Activated CD4-positive, alpha-beta T cell treated with anti-CD3 and anti-CD28 coated beads, Interleukin-2, amount 10 ng/mL, durations not matched to agents 7 days and 5 days (primary cell): ENCODE measurements at regions not wholly inside any gene's neighbourhood (a gene's known extent, or its start where the extent isn't known, plus 50 kb on each side); places are given as distances from the start of the nearest gene placed in this dataset.
"Not testable (repeated sequence)": the region's sequence is repeated elsewhere in the genome, so short reads cannot be mapped to it uniquely, and the experiment has no call there.

Source experiments
- CTCF ChIA-PET: fragments of 350-600 bp; sonication (Branson Sonifier 250); formaldehyde crosslinking; loops from one replicate; lab custom pipeline; 2021; ENCODE audit warnings: antibody characterized with exemption; lab: Charles Lee
- POLR2A ChIA-PET: fragments of 350-600 bp; sonication (Branson Sonifier 250); formaldehyde crosslinking; loops from one replicate; lab custom pipeline; 2021; ENCODE audit warnings: antibody characterized with exemption; lab: Charles Lee
- DNase-seq: peaks from one replicate; pipeline ENCODE4 v3.0.0-alpha.2; 2020
- H3K27ac Mint-ChIP-seq: one replicate; pipeline ENCODE4 v1.8.0; 2021; ENCODE audit warnings: mild to moderate bottlenecking, moderate library complexity, mixed read lengths
- H3K27me3 Mint-ChIP-seq: one replicate; pipeline ENCODE4 v1.8.0; 2021; ENCODE audit warnings: mixed read lengths
- H3K36me3 Mint-ChIP-seq: one replicate; pipeline ENCODE4 v1.8.0; 2021; ENCODE audit warnings: low read depth, mixed read lengths
- H3K4me1 Mint-ChIP-seq: one replicate; pipeline ENCODE4 v1.8.0; 2021; ENCODE audit warnings: mixed read lengths
- H3K4me3 Mint-ChIP-seq: one replicate; pipeline ENCODE4 v1.8.0; 2021; ENCODE audit warnings: mild to moderate bottlenecking, moderate library complexity, mixed read lengths
- H3K9me3 Mint-ChIP-seq: one replicate; pipeline ENCODE4 v1.8.0; 2021; ENCODE audit warnings: mixed read lengths

- no peaks in the 10 kb centered on the region for H3K4me1 Mint-ChIP-seq
These were observed 55.2 kb downstream of the RTL3 start for GRCh38 chrX:78603908-78604307.

DNA sequence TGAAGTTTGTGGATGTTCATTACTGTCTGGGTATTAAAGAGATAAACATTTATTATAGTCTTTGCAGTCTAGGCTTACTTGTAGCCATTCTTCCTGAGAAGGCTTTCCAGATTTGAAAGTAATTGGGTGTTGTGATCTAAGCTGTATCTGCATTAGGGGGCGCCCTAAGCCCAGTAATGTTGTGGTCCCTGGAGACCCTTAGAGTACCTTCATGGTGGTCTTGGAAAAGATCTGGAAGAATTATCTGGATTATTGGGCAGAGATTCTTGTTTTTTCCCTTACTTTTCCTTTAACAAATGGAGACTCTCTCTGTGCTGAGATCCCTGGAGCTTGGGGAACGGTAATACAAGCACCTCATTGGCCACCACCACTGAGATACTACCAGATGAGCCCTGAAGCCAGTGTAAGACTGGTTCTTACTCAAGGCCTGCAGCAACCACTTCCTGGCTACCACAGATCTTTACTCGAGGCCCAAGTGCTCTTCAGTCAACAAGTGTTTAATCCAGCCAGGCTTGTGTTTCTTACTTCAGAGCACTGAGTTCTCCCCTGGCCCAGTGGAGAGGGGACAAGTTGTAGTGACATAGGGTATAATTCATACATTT, 63.1 kb downstream of the RTL3 start:
- peaks cover 7% of the 10 kb centered on the region for H3K4me1 Mint-ChIP-seq
- H3K9me3 Mint-ChIP-seq, result peaks cover 11% of the 10 kb centered on the region
- POLR2A ChIA-PET, result no interaction called here
- H3K36me3 Mint-ChIP-seq, result peaks cover 2% of the 10 kb centered on the region
- H3K27ac Mint-ChIP-seq, result no peak overlapping the region
- CTCF ChIA-PET, result no interaction called here
- no peak overlapping the region for H3K4me3 Mint-ChIP-seq
- H3K27me3 Mint-ChIP-seq, result no peaks in the 10 kb centered on the region
- no peak for DNase-seq

More at GRCh38 chrX:78603908-78604307, 55.2 kb downstream of the RTL3 start:
- no peak overlapping the region for H3K27ac Mint-ChIP-seq
- H3K27me3 Mint-ChIP-seq, result no peaks in the 10 kb centered on the region
- no peak for DNase-seq
- peaks cover 5% of the 10 kb centered on the region for H3K9me3 Mint-ChIP-seq
- H3K4me3 Mint-ChIP-seq, result no peak overlapping the region
- H3K36me3 Mint-ChIP-seq, result no peaks in the 10 kb centered on the region
- CTCF ChIA-PET, result no interaction called here
- POLR2A ChIA-PET, result no interaction called here

GRCh38 chrX:78593701-78594100, 65.4 kb downstream of the RTL3 start:
- Mint-ChIP-seq H3K4me3 (no peak overlapping the region), H3K36me3 (peaks cover 2% of the 10 kb centered on the region), H3K4me1 (peaks cover 7% of the 10 kb centered on the region), H3K27ac (no peak overlapping the region), H3K9me3 (peaks cover 8% of the 10 kb centered on the region), H3K27me3 (no peaks in the 10 kb centered on the region)
- DNase-seq, result no peak
- ChIA-PET CTCF (no interaction called here), POLR2A (no interaction called here)

DNA sequence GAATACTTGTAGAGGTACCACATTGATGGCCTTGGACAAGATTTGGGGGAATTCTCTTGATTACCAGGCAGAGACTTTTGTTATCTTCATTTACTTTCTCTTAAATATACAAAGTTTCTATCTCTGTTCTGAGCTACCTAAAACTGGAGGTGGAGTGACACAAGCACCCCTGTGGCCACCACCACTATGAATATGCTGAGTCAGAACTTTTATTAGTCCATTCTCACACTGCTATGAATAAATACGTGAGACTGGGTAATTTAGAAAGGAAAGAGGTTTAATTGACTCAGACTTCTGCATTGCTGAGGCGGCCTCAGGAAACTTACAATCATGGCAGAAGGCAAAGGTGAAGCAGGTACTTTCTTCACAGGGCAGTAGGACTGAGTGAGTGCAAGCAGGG, 67.1 kb downstream of the RTL3 start:
- H3K4me3 Mint-ChIP-seq, result no peak overlapping the region
- no peak overlapping the region for H3K27ac Mint-ChIP-seq
- ChIA-PET POLR2A (no interaction called here), CTCF (no interaction called here)
- no peaks in the 10 kb centered on the region for H3K27me3 Mint-ChIP-seq
- DNase-seq, result no peak
- peaks cover 7% of the 10 kb centered on the region for H3K4me1 Mint-ChIP-seq
- H3K36me3 Mint-ChIP-seq, result peaks cover 2% of the 10 kb centered on the region
- H3K9me3 Mint-ChIP-seq, result peaks cover 11% of the 10 kb centered on the region

- Mint-ChIP-seq H3K4me1 (peaks cover 9% of the 10 kb centered on the region), H3K4me3 (no peak overlapping the region), H3K36me3 (no peaks in the 10 kb centered on the region), H3K27me3 (no peaks in the 10 kb centered on the region), H3K9me3 (no peaks in the 10 kb centered on the region), H3K27ac (no peak overlapping the region)
- ChIA-PET CTCF (no interaction called here), POLR2A (no interaction called here)
- no peak for DNase-seq
These were observed 84.8 kb downstream of the RTL3 start for GRCh38 chrX:78574306-78574705.

GRCh38 chrX:78573630-78574029, 85.5 kb downstream of the RTL3 start:
- ChIA-PET CTCF (no interaction called here), POLR2A (no interaction called here)
- Mint-ChIP-seq H3K27ac (no peak overlapping the region), H3K36me3 (no peaks in the 10 kb centered on the region), H3K27me3 (no peaks in the 10 kb centered on the region), H3K9me3 (no peaks in the 10 kb centered on the region), H3K4me3 (no peak overlapping the region), H3K4me1 (peaks cover 9% of the 10 kb centered on the region)
- no peak for DNase-seq

DNA sequence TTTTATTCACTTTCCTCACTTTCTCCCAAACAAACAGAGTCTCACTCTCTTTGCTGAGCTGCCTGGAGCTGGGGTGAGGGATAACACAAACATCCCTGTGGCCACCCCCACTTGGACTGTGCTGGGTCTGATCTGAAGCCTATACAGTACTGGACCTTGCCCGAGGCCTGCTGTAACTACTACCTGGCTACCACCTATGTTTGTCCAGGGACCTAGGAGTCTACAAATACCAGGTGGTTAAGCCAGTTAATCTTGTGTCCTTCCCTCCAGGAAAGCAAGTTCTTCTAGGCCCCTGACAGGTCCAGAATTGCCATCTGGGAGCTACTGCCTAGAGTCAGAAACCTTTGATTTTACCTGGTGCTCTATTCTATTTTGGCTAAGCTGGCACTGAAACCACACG, 87.3 kb downstream of the RTL3 start:
- POLR2A ChIA-PET, result no interaction called here

GRCh38 chrX:78555401-78555980, 103.6 kb downstream of the RTL3 start:
- no peaks in the 10 kb centered on the region for H3K27me3 Mint-ChIP-seq
- CTCF ChIA-PET, result interaction anchor here (0.6 to 1.0 kb wide), 2 partner anchors 731 to 887 kb away, joined by 4 read pairs; no protein-coding TSS in a partner anchor
- no peak overlapping the region for H3K4me3 Mint-ChIP-seq
- no peak for DNase-seq
- no peaks in the 10 kb centered on the region for H3K4me1 Mint-ChIP-seq
- no peaks in the 10 kb centered on the region for H3K36me3 Mint-ChIP-seq
- POLR2A ChIA-PET, result no interaction called here
- H3K9me3 Mint-ChIP-seq, result peaks cover 4% of the 10 kb centered on the region
- no peak overlapping the region for H3K27ac Mint-ChIP-seq

More for the DNA sequence above, 87.3 kb downstream of the RTL3 start:
- CTCF ChIA-PET, result no interaction called here
- DNase-seq, result no peak
- Mint-ChIP-seq H3K27ac (no peak overlapping the region), H3K36me3 (peaks cover 2% of the 10 kb centered on the region), H3K4me1 (peaks cover 9% of the 10 kb centered on the region), H3K9me3 (no peaks in the 10 kb centered on the region), H3K4me3 (no peak overlapping the region), H3K27me3 (no peaks in the 10 kb centered on the region)

- H3K9me3 Mint-ChIP-seq, H3K27me3 Mint-ChIP-seq, H3K36me3 Mint-ChIP-seq, CTCF ChIA-PET, POLR2A ChIA-PET, H3K27ac Mint-ChIP-seq, H3K4me3 Mint-ChIP-seq, DNase-seq, H3K4me1 Mint-ChIP-seq: not testable (repeated sequence)
These were observed 106.5 kb downstream of the RTL3 start for GRCh38 chrX:78552628-78553027.

- Mint-ChIP-seq H3K27ac (no peak overlapping the region), H3K9me3 (peaks cover 13% of the 10 kb centered on the region), H3K36me3 (peaks cover 5% of the 10 kb centered on the region), H3K4me3 (no peak overlapping the region), H3K27me3 (no peaks in the 10 kb centered on the region), H3K4me1 (no peaks in the 10 kb centered on the region)
- DNase-seq, result no peak
- CTCF ChIA-PET, result no interaction called here
- POLR2A ChIA-PET, result no interaction called here
These were observed 111.1 kb downstream of the RTL3 start for GRCh38 chrX:78548012-78548411.

DNA sequence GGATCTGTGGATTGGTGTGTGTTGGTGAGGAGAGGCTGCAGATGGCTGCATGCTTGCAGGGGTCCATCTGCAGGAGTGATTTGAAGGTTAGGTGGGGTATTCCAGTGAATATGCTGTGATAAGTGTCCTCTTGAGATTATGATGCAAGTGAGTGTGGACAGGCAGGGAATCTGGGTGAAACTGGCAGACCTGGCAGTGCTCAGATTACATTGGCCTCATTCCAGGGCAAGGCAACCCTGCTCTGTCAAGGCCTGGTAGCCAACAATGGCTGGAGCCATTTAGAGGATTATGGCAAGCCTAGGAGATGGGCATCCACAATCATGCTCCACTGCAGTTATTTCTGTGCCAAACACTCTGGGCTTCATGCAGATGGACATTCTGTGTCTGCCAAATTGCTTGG, 113.9 kb downstream of the RTL3 start:
- no peaks in the 10 kb centered on the region for H3K27me3 Mint-ChIP-seq
- peaks cover 22% of the 10 kb centered on the region for H3K9me3 Mint-ChIP-seq
- CTCF ChIA-PET, result no interaction called here
- H3K27ac Mint-ChIP-seq, result no peak overlapping the region
- H3K4me3 Mint-ChIP-seq, result no peak overlapping the region
- POLR2A ChIA-PET, result no interaction called here
- H3K4me1 Mint-ChIP-seq, result no peaks in the 10 kb centered on the region
- DNase-seq, result no peak
- H3K36me3 Mint-ChIP-seq, result peaks cover 13% of the 10 kb centered on the region

DNA sequence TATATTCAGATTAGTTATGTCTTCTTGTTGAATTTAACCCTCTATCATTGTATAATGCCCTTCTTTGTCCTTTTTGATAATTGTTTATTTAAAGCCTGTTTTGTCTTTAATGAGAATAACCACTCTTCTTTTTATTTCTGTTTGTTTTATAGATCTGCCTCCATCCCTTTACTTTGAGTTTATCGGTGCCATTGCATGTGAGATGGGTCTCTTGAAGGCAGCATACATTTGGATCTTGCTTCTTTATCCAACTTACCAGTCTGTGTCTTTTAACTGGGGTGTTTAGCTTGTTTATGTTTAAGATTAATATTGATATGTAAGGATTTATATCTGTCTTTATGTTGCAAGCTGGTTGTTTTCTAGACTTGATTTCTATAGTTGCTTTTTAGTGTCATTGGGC, 115.8 kb downstream of the RTL3 start:
- DNase-seq, result no peak
- ChIA-PET CTCF (no interaction called here), POLR2A (no interaction called here)
- no peak overlapping the region for H3K4me3 Mint-ChIP-seq
- H3K4me1 Mint-ChIP-seq, result no peaks in the 10 kb centered on the region
- no peak overlapping the region for H3K27ac Mint-ChIP-seq
- H3K27me3 Mint-ChIP-seq, result no peaks in the 10 kb centered on the region
- peaks cover 19% of the 10 kb centered on the region for H3K36me3 Mint-ChIP-seq
- H3K9me3 Mint-ChIP-seq, result peaks cover 25% of the 10 kb centered on the region

- H3K27ac Mint-ChIP-seq, result no peak overlapping the region
- H3K27me3 Mint-ChIP-seq, result no peaks in the 10 kb centered on the region
- no peak for DNase-seq
- no peak overlapping the region for H3K4me3 Mint-ChIP-seq
- ChIA-PET POLR2A (no interaction called here), CTCF (no interaction called here)
- H3K4me1 Mint-ChIP-seq, result no peaks in the 10 kb centered on the region
- H3K9me3 Mint-ChIP-seq, result peaks cover 28% of the 10 kb centered on the region
- H3K36me3 Mint-ChIP-seq, result peaks cover 18% of the 10 kb centered on the region
These were observed 119.0 kb downstream of the RTL3 start for GRCh38 chrX:78540171-78540570.

- POLR2A ChIA-PET, result no interaction called here
- CTCF ChIA-PET, result no interaction called here
These were observed 124.9 kb downstream of the RTL3 start for GRCh38 chrX:78534221-78534620.

More at GRCh38 chrX:78534221-78534620, 124.9 kb downstream of the RTL3 start:
- H3K27me3 Mint-ChIP-seq, result no peaks in the 10 kb centered on the region
- H3K27ac Mint-ChIP-seq, result no peak overlapping the region
- peaks cover 8% of the 10 kb centered on the region for H3K4me1 Mint-ChIP-seq
- no peaks in the 10 kb centered on the region for H3K36me3 Mint-ChIP-seq
- DNase-seq, result no peak
- no peak overlapping the region for H3K4me3 Mint-ChIP-seq
- H3K9me3 Mint-ChIP-seq, result peaks cover 3% of the 10 kb centered on the region
